HG03520 (cell line): ENCODE measurements at regions not wholly inside any gene's neighbourhood (a gene's known extent, or its start where the extent isn't known, plus 50 kb on each side); places are given as distances from the start of the nearest gene placed in this dataset.

ENCODE experiments used
- ATAC-seq: cut with Tn5 transposase; IDR thresholded peaks from one replicate; pipeline ENCODE4 v1.9.1; 2021; ENCODE audit warnings: mild to moderate bottlenecking, moderate library complexity; ENCODE audit not compliant: unreplicated experiment

- ATAC-seq = peak; percentile 74
These were observed 54.3 kb upstream of the MED13 start for GRCh38 chr17:62119373-62119772.
